NCI-H2196 (cell line): ENCODE measurements at regions not wholly inside any gene's neighbourhood (a gene's known extent, or its start where the extent isn't known, plus 50 kb on each side); places are given as distances from the start of the nearest gene placed in this dataset.

ENCODE experiments used
- DNase-seq: peaks from one replicate; lab custom pipeline; 2025; ENCODE audit not compliant: unreplicated experiment; lab: John Stamatoyannopoulos, UW

GRCh38 chr2:226407135-226407534 lies 392.5 kb downstream of the IRS1 start:
- no peak for DNase-seq

- no peak for DNase-seq
These were observed 394.2 kb downstream of the IRS1 start for GRCh38 chr2:226405465-226405864.

GRCh38 chr2:226403369-226403768 lies 396.3 kb downstream of the IRS1 start:
- no peak for DNase-seq

- DNase-seq: no peak
These were observed 400.6 kb downstream of the IRS1 start for GRCh38 chr2:226399006-226399405.

- no peak for DNase-seq
These were observed 401.0 kb downstream of the IRS1 start for GRCh38 chr2:226398580-226398979.

GRCh38 chr2:226396541-226396940 lies 403.1 kb downstream of the IRS1 start:
- no peak for DNase-seq

- no peak for DNase-seq
These were observed 412.1 kb downstream of the IRS1 start for GRCh38 chr2:226387499-226387942.

GRCh38 chr2:226383461-226383860 lies 416.2 kb downstream of the IRS1 start:
- no peak for DNase-seq

GRCh38 chr2:226380679-226381078 lies 418.9 kb downstream of the IRS1 start:
- no peak for DNase-seq

- no peak for DNase-seq
These were observed 420.6 kb downstream of the IRS1 start for GRCh38 chr2:226378753-226379705.

GRCh38 chr2:226376516-226377180 lies 423.0 kb downstream of the IRS1 start:
- DNase-seq: no peak

- DNase-seq: no peak
These were observed 432.7 kb downstream of the IRS1 start for GRCh38 chr2:226366920-226367319.

- no peak for DNase-seq
These were observed 435.4 kb downstream of the IRS1 start for GRCh38 chr2:226364217-226364616.

GRCh38 chr2:226362980-226363379 lies 436.6 kb downstream of the IRS1 start:
- no peak for DNase-seq

- DNase-seq: no peak
These were observed 439.0 kb downstream of the IRS1 start for GRCh38 chr2:226360658-226361057.

GRCh38 chr2:226358688-226359087 lies 440.9 kb downstream of the IRS1 start:
- no peak for DNase-seq

GRCh38 chr2:226357816-226358215 lies 441.8 kb downstream of the IRS1 start:
- DNase-seq: no peak

GRCh38 chr2:226355600-226355999 lies 444.0 kb downstream of the IRS1 start:
- no peak for DNase-seq

GRCh38 chr2:226354434-226354833 lies 445.2 kb downstream of the IRS1 start:
- no peak for DNase-seq

GRCh38 chr2:226352941-226353560 lies 446.6 kb downstream of the IRS1 start:
- no peak for DNase-seq

- DNase-seq: no peak
These were observed 447.9 kb downstream of the IRS1 start for GRCh38 chr2:226351711-226352110.

GRCh38 chr2:226339616-226340015 lies 460.0 kb downstream of the IRS1 start:
- no peak for DNase-seq
